ENCODE measurements at regions not wholly inside any gene's neighbourhood (a gene's known extent, or its start where the extent isn't known, plus 50 kb on each side); places are given as distances from the start of the nearest gene placed in this dataset.

DNA sequence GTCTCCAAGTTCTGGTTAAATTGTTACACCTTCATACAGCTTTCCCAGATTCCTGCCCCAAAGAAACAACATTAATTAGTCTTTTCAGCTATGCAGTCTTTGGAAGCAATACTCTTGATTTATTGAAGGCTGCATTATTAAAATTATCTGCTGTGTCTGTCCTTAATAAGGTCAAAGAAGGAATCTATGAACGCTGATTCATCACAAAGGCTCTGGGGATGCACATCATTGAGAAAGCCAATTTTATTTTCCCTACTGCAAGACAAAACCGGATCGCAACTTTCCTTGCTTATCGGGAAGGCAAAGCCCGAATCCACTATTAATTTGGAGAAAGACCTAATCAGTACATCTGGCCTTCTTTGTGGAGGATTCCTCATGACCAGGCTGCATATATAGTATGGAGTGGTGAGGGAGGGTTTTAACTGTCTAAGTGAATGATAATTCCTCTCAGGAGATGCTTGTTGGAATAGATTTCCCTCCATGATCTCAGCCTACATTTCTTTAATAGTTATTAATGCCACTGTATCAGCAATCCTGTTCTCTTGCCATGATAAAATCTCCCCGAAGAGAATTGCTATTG lies 224.6 kb downstream of the PIK3C3 start:
- CTCF ChIA-PET: no interaction called here
- POLR2A ChIA-PET: no interaction called here
- no peaks in the 10 kb centered on the region for H3K27me3 Mint-ChIP-seq (ENCODE audit: insufficient read depth, unreplicated experiment)
- peaks cover 17% of the 10 kb centered on the region for H3K4me1 Mint-ChIP-seq (ENCODE audit: insufficient read depth, unreplicated experiment)
- no peak overlapping the region for H3K4me3 Mint-ChIP-seq (ENCODE audit: unreplicated experiment)
- no peaks in the 10 kb centered on the region for H3K9me3 Mint-ChIP-seq (ENCODE audit: unreplicated experiment)
- no peak for TF ChIP-seq CTCF (IDR thresholded peaks at IDR 0.05; ENCODE audit: unreplicated experiment)
- intact Hi-C loops (cut with micrococcal nuclease): no loop called here
- DNase-seq (ENCODE audit: unreplicated experiment): no peak
- BruUV-seq (replicated peaks): no TSS peak
- no peak overlapping the region for H3K27ac Mint-ChIP-seq (ENCODE audit: low read depth, unreplicated experiment)
- no peaks in the 10 kb centered on the region for H3K36me3 Mint-ChIP-seq (ENCODE audit: insufficient read depth, unreplicated experiment)

DNA sequence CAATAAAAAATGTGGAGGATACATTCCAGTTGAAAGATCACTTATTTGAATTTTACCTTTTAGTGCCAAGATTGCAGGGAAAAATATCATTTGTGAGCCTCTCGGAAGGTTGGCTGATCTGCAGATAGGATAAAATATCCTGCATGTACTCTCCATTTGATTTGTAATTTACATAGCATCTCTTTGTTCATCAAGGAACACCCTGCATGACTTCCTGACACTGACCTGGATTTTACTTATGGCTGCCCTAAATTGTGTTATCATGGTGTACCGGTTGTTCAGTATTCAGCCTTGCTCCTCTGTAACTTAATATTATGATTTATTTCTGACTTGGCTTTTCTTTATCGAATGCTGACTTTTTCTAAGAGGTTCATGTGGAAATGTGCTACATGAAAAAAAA lies 226.4 kb downstream of the PIK3C3 start:
- Mint-ChIP-seq H3K4me3 (ENCODE audit: unreplicated experiment) (no peak overlapping the region), H3K27me3 (ENCODE audit: insufficient read depth, unreplicated experiment) (no peaks in the 10 kb centered on the region), H3K27ac (ENCODE audit: low read depth, unreplicated experiment) (no peak overlapping the region), H3K9me3 (ENCODE audit: unreplicated experiment) (no peaks in the 10 kb centered on the region), H3K4me1 (ENCODE audit: insufficient read depth, unreplicated experiment) (peaks cover 17% of the 10 kb centered on the region), H3K36me3 (ENCODE audit: insufficient read depth, unreplicated experiment) (no peaks in the 10 kb centered on the region)
- DNase-seq (ENCODE audit: unreplicated experiment): no peak
- ChIA-PET POLR2A (no interaction called here), CTCF (no interaction called here)
- intact Hi-C loops (cut with micrococcal nuclease): no loop called here
- no TSS peak for BruUV-seq (replicated peaks)
- TF ChIP-seq CTCF (IDR thresholded peaks at IDR 0.05; ENCODE audit: unreplicated experiment): no peak

DNA sequence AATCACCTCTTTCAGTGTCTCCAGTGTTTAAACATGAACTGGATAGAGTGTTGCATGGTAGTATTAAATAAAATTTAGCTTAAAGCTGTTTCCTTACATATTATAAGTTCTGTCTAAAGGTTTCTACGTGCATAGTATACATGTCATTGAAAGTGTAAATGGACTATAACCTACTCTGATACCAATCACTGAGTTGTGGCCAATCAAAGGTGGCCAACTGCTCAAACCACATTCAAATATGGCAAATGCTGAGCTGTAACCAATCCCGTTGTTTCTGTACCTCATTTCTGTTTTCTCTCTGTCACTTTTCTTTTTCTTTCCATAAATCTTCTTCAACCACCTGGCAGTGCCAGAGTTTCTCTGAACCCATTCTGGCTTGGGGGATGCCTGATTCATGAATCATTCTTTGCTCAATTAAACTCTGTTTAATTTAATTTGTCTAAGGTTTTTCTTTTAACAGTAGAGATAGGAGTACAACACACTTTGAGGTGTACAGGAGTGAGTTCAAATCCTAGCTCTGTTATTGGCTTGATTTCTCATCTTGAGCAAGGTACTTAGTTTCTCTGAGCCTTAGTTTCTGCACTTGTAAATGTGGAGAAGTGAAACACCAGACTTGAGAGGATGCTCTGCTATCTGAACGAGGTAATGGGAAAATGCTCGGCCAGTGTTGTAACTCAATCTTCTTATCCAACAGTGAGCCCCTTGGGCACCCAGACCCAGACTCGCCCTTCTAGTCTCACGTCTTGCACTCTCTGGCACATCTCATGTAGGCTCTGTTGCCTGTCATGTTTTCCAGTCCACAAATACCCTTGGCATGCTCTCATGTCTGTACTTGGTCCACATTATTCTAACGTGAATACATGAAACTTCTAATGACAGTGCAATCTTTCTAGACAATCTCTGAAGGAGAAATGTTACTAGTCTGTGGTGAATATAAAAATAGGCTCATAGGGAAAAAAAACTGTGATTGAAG lies 228.0 kb downstream of the PIK3C3 start:
- Mint-ChIP-seq H3K4me3 (ENCODE audit: unreplicated experiment) (no peak overlapping the region), H3K36me3 (ENCODE audit: insufficient read depth, unreplicated experiment) (no peaks in the 10 kb centered on the region), H3K4me1 (ENCODE audit: insufficient read depth, unreplicated experiment) (peaks cover 23% of the 10 kb centered on the region), H3K27ac (ENCODE audit: low read depth, unreplicated experiment) (no peak overlapping the region), H3K9me3 (ENCODE audit: unreplicated experiment) (no peaks in the 10 kb centered on the region), H3K27me3 (ENCODE audit: insufficient read depth, unreplicated experiment) (no peaks in the 10 kb centered on the region)
- TF ChIP-seq CTCF (IDR thresholded peaks at IDR 0.05; ENCODE audit: unreplicated experiment): no peak
- CTCF ChIA-PET: no interaction called here
- POLR2A ChIA-PET: no interaction called here
- BruUV-seq (replicated peaks): no TSS peak
- intact Hi-C loops (cut with micrococcal nuclease): no loop called here
- peak; percentile 6 for DNase-seq (ENCODE audit: unreplicated experiment)

- Mint-ChIP-seq H3K36me3 (ENCODE audit: insufficient read depth, unreplicated experiment) (no peaks in the 10 kb centered on the region), H3K27ac (ENCODE audit: low read depth, unreplicated experiment) (no peak overlapping the region), H3K4me3 (ENCODE audit: unreplicated experiment) (no peak overlapping the region), H3K27me3 (ENCODE audit: insufficient read depth, unreplicated experiment) (no peaks in the 10 kb centered on the region), H3K4me1 (ENCODE audit: insufficient read depth, unreplicated experiment) (peaks cover 23% of the 10 kb centered on the region), H3K9me3 (ENCODE audit: unreplicated experiment) (no peaks in the 10 kb centered on the region)
- POLR2A ChIA-PET: no interaction called here
- CTCF ChIA-PET: no interaction called here
- BruUV-seq (replicated peaks): no TSS peak
- no peak for TF ChIP-seq CTCF (IDR thresholded peaks at IDR 0.05; ENCODE audit: unreplicated experiment)
- intact Hi-C loops (cut with micrococcal nuclease): no loop called here
- peak; percentile 79 for DNase-seq (ENCODE audit: unreplicated experiment)
Observed at GRCh38 chr18:42183746-42184145, 228.7 kb downstream of the PIK3C3 start.
